AG04450 (cell line): ENCODE measurements at regions not wholly inside any gene's neighbourhood (a gene's known extent, or its start where the extent isn't known, plus 50 kb on each side); places are given as distances from the start of the nearest gene placed in this dataset.

Experiments used
- CTCF ChIA-PET: fragments of 300-600, 350-600 bp; formaldehyde crosslinking; extraction: SDS; loops from one replicate; lab custom pipeline; 2022; ENCODE audit warnings: antibody characterized with exemption, inconsistent platforms; lab: Charles Lee
- POLR2A ChIA-PET: fragments of 350-600 bp; formaldehyde crosslinking; extraction: SDS; loops from one replicate; lab custom pipeline; 2021; ENCODE audit warnings: antibody characterized with exemption, inconsistent platforms; lab: Yijun Ruan, JAX
- DNase-seq: peaks from one replicate; pipeline ENCODE4 v3.0.0-alpha.2; 2011; ENCODE audit warnings: low read depth, low spot score
- H3K27ac ChIP-seq: one replicate; pipeline ENCODE4 v1.5.1; 2012; ENCODE audit warnings: low read depth, low read length, control low read depth
- H3K27me3 ChIP-seq: one replicate; pipeline ENCODE4 v1.6.0; 2012; ENCODE audit warnings: low read length; ENCODE audit not compliant: control insufficient read depth, insufficient read depth
- H3K4me3 ChIP-seq: 2 replicates; pipeline ENCODE4 v1.5.1; 2011; ENCODE audit warnings: mild to moderate bottlenecking, low read depth, low read length, control low read depth
- H3K9me3 ChIP-seq: 2 replicates; pipeline ENCODE4 v1.5.1; 2012; ENCODE audit warnings: low read length; ENCODE audit not compliant: control insufficient read depth, insufficient read depth
- CTCF ChIP-seq: IDR thresholded peaks from 2 replicates; pipeline ENCODE4 v1.5.1; 2011; ENCODE audit warnings: low read depth, low read length, control low read depth, inconsistent platforms

- Histone ChIP-seq H3K4me3 (no peak overlapping the region), H3K27ac (no peak overlapping the region), H3K9me3 (no peaks in the 10 kb centered on the region), H3K27me3 (peaks cover 3% of the 10 kb centered on the region)
- POLR2A ChIA-PET = no interaction called here
- no peak for TF ChIP-seq CTCF
- DNase-seq = no peak
- CTCF ChIA-PET = no interaction called here
Measured at GRCh38 chr21:35683664-35684304, 376.5 kb downstream of the SETD4 start.

GRCh38 chr21:35682904-35683549 is 377.3 kb downstream of the SETD4 start:
- CTCF ChIA-PET = no interaction called here
- Histone ChIP-seq H3K9me3 (no peaks in the 10 kb centered on the region), H3K27me3 (peaks cover 3% of the 10 kb centered on the region), H3K27ac (no peak overlapping the region), H3K4me3 (no peak overlapping the region)
- POLR2A ChIA-PET = no interaction called here
- DNase-seq = no peak
- TF ChIP-seq CTCF = no peak

GRCh38 chr21:35681946-35682345 is 378.4 kb downstream of the SETD4 start:
- ChIA-PET CTCF (no interaction called here), POLR2A (no interaction called here)
- H3K27ac ChIP-seq = no peak overlapping the region
- TF ChIP-seq CTCF = no peak
- no peak for DNase-seq
- no peaks in the 10 kb centered on the region for H3K9me3 ChIP-seq
- peaks cover 6% of the 10 kb centered on the region for H3K27me3 ChIP-seq
- H3K4me3 ChIP-seq = no peak overlapping the region

- TF ChIP-seq CTCF = no peak
- no peak for DNase-seq
- no peaks in the 10 kb centered on the region for H3K9me3 ChIP-seq
- H3K27me3 ChIP-seq = peaks cover 3% of the 10 kb centered on the region
- no peak overlapping the region for H3K27ac ChIP-seq
- ChIA-PET CTCF (no interaction called here), POLR2A (no interaction called here)
- H3K4me3 ChIP-seq = no peak overlapping the region
Measured at GRCh38 chr21:35679076-35679475, 381.2 kb downstream of the SETD4 start.

- no peak for DNase-seq
- Histone ChIP-seq H3K4me3 (no peak overlapping the region), H3K9me3 (no peaks in the 10 kb centered on the region), H3K27me3 (peaks cover 3% of the 10 kb centered on the region), H3K27ac (no peak overlapping the region)
- ChIA-PET POLR2A (no interaction called here), CTCF (interaction anchor here (1.2 kb wide), 1 partner anchor 262 kb away, joined by 3 read pairs; no protein-coding TSS in a partner anchor)
- no peak for TF ChIP-seq CTCF
Measured at GRCh38 chr21:35678393-35678792, 381.9 kb downstream of the SETD4 start.
